ENCODE measurements at regions not wholly inside any gene's neighbourhood (a gene's known extent, or its start where the extent isn't known, plus 50 kb on each side); places are given as distances from the start of the nearest gene placed in this dataset.

- Histone ChIP-seq H3K36me3 (no peaks in the 10 kb centered on the region), H3K4me3 (no peak overlapping the region), H3K27me3 (no peaks in the 10 kb centered on the region), H3K9me3 (no peaks in the 10 kb centered on the region)
- DNase-seq = no peak
Observed at GRCh38 chr2:238568455-238569440, 142.0 kb downstream of the ASB1 start.

GRCh38 chr2:238569507-238570195 is 142.9 kb downstream of the ASB1 start:
- no peaks in the 10 kb centered on the region for H3K9me3 ChIP-seq
- H3K36me3 ChIP-seq = no peaks in the 10 kb centered on the region
- no peak for DNase-seq
- no peaks in the 10 kb centered on the region for H3K27me3 ChIP-seq
- H3K4me3 ChIP-seq = no peak overlapping the region

- Histone ChIP-seq H3K9me3 (no peaks in the 10 kb centered on the region), H3K36me3 (no peaks in the 10 kb centered on the region), H3K4me3 (no peak overlapping the region), H3K27me3 (no peaks in the 10 kb centered on the region)
- no peak for DNase-seq
Observed at GRCh38 chr2:238570391-238570790, 143.7 kb downstream of the ASB1 start.

- H3K36me3 ChIP-seq = no peaks in the 10 kb centered on the region
- H3K9me3 ChIP-seq = no peaks in the 10 kb centered on the region
- DNase-seq = no peak
- H3K4me3 ChIP-seq = no peak overlapping the region
- H3K27me3 ChIP-seq = no peaks in the 10 kb centered on the region
Observed at GRCh38 chr2:238570926-238571325, 144.2 kb downstream of the ASB1 start.

- Histone ChIP-seq H3K27me3 (no peaks in the 10 kb centered on the region), H3K36me3 (no peaks in the 10 kb centered on the region), H3K9me3 (no peaks in the 10 kb centered on the region), H3K4me3 (no peak overlapping the region)
- DNase-seq = no peak
Observed at GRCh38 chr2:238571661-238572372, 145.1 kb downstream of the ASB1 start.

- no peaks in the 10 kb centered on the region for H3K36me3 ChIP-seq
- no peak overlapping the region for H3K4me3 ChIP-seq
- no peaks in the 10 kb centered on the region for H3K9me3 ChIP-seq
- H3K27me3 ChIP-seq = no peaks in the 10 kb centered on the region
- no peak for DNase-seq
Observed at GRCh38 chr2:238573065-238573778, 146.5 kb downstream of the ASB1 start.

- no peak for DNase-seq
- no peaks in the 10 kb centered on the region for H3K36me3 ChIP-seq
- no peaks in the 10 kb centered on the region for H3K27me3 ChIP-seq
- H3K9me3 ChIP-seq = no peaks in the 10 kb centered on the region
- H3K4me3 ChIP-seq = no peak overlapping the region
Observed at GRCh38 chr2:238573916-238574315, 147.2 kb downstream of the ASB1 start.

GRCh38 chr2:238574490-238575271 is 148.0 kb downstream of the ASB1 start:
- H3K9me3 ChIP-seq = no peaks in the 10 kb centered on the region
- no peak for DNase-seq
- H3K27me3 ChIP-seq = no peaks in the 10 kb centered on the region
- H3K4me3 ChIP-seq = no peak overlapping the region
- H3K36me3 ChIP-seq = no peaks in the 10 kb centered on the region

GRCh38 chr2:238576674-238577073 is 149.9 kb downstream of the ASB1 start:
- H3K4me3 ChIP-seq = no peak overlapping the region
- DNase-seq = no peak
- no peaks in the 10 kb centered on the region for H3K27me3 ChIP-seq
- no peaks in the 10 kb centered on the region for H3K36me3 ChIP-seq
- no peaks in the 10 kb centered on the region for H3K9me3 ChIP-seq

GRCh38 chr2:238578256-238578655 is 151.5 kb downstream of the ASB1 start:
- H3K27me3 ChIP-seq = no peaks in the 10 kb centered on the region
- no peaks in the 10 kb centered on the region for H3K9me3 ChIP-seq
- no peaks in the 10 kb centered on the region for H3K36me3 ChIP-seq
- H3K4me3 ChIP-seq = no peak overlapping the region
- DNase-seq = no peak

GRCh38 chr2:238580486-238580885 is 153.8 kb downstream of the ASB1 start:
- no peak overlapping the region for H3K4me3 ChIP-seq
- H3K27me3 ChIP-seq = no peaks in the 10 kb centered on the region
- no peaks in the 10 kb centered on the region for H3K36me3 ChIP-seq
- DNase-seq = no peak
- H3K9me3 ChIP-seq = no peaks in the 10 kb centered on the region

GRCh38 chr2:238581126-238581525 is 154.4 kb downstream of the ASB1 start:
- Histone ChIP-seq H3K4me3 (no peak overlapping the region), H3K36me3 (no peaks in the 10 kb centered on the region), H3K27me3 (no peaks in the 10 kb centered on the region), H3K9me3 (no peaks in the 10 kb centered on the region)
- no peak for DNase-seq

- no peak for DNase-seq
- Histone ChIP-seq H3K27me3 (no peaks in the 10 kb centered on the region), H3K9me3 (no peaks in the 10 kb centered on the region), H3K4me3 (no peak overlapping the region), H3K36me3 (no peaks in the 10 kb centered on the region)
Observed at GRCh38 chr2:238582159-238582558, 155.4 kb downstream of the ASB1 start.

- Histone ChIP-seq H3K4me3 (no peak overlapping the region), H3K36me3 (no peaks in the 10 kb centered on the region), H3K27me3 (no peaks in the 10 kb centered on the region), H3K9me3 (no peaks in the 10 kb centered on the region)
- no peak for DNase-seq
Observed at GRCh38 chr2:238584617-238585016, 157.9 kb downstream of the ASB1 start.

- no peak for DNase-seq
- Histone ChIP-seq H3K9me3 (no peaks in the 10 kb centered on the region), H3K36me3 (no peaks in the 10 kb centered on the region), H3K27me3 (no peaks in the 10 kb centered on the region), H3K4me3 (no peak overlapping the region)
Observed at GRCh38 chr2:238585836-238586821, 159.4 kb downstream of the ASB1 start.
